Lung (tissue), 11 donors: ENCODE measurements at regions not wholly inside any gene's neighbourhood (a gene's known extent, or its start where the extent isn't known, plus 50 kb on each side); places are given as distances from the start of the nearest gene placed in this dataset.

Source experiments
- ATAC-seq: fragments of 200-7000 bp; cut with Tn5 transposase; one replicate; pipeline ENCODE4 v1.9.1; 2020; ENCODE audit warnings: moderate number of reproducible peaks; ENCODE audit not compliant: insufficient read depth, low FRiP score
- DNase-seq, 3 donors: peaks; one replicate each; pipeline ENCODE4 v3.0.0-alpha.2; 2013 to 2017
- H3K27ac ChIP-seq, 2 donors: one replicate each; pipeline ENCODE4 v1.5.1; 2013; ENCODE audit warnings: mild to moderate bottlenecking in 2 of 2, moderate library complexity in 2 of 2, control low read depth in 1 of 2, inconsistent platforms in 1 of 2, low read depth in 1 of 2, low read length in 1 of 2
- H3K27me3 ChIP-seq, 3 donors: one replicate each; pipeline ENCODE4 v1.5.1; 2013; ENCODE audit warnings: low read length in 2 of 3; ENCODE audit not compliant: control insufficient read depth in 3 of 3, insufficient read depth in 3 of 3
- H3K36me3 ChIP-seq, 4 donors: one replicate each; pipeline ENCODE4 v1.5.1; 2013; ENCODE audit warnings: low read length in 4 of 4, mild to moderate bottlenecking in 1 of 4, moderate library complexity in 1 of 4; ENCODE audit not compliant: control insufficient read depth in 4 of 4, insufficient read depth in 4 of 4
- H3K4me1 ChIP-seq, 5 donors: one replicate each; pipeline ENCODE4 v1.5.1; 2013; ENCODE audit warnings: low read length in 5 of 5, mild to moderate bottlenecking in 2 of 5, moderate library complexity in 1 of 5; ENCODE audit not compliant: control insufficient read depth in 5 of 5, insufficient read depth in 5 of 5
- H3K4me3 ChIP-seq: one replicate; pipeline ENCODE4 v1.5.1; 2013; ENCODE audit warnings: mild to moderate bottlenecking, control low read depth, moderate library complexity
- H3K9ac ChIP-seq, 2 donors: one replicate each; pipeline ENCODE4 v1.5.1; 2013; ENCODE audit warnings: low read length in 2 of 2, control low read depth in 1 of 2; ENCODE audit not compliant: insufficient read depth in 1 of 2
- H3K9me3 ChIP-seq, 4 donors: one replicate each; pipeline ENCODE4 v1.5.1; 2013; ENCODE audit warnings: low read length in 3 of 4, mild to moderate bottlenecking in 1 of 4, moderate library complexity in 1 of 4; ENCODE audit not compliant: control insufficient read depth in 4 of 4, insufficient read depth in 3 of 4
- CTCF ChIP-seq: IDR thresholded peaks from 2 replicates; pipeline ENCODE4 v1.5.1; 2012; ENCODE audit warnings: mild to moderate bottlenecking; ENCODE audit errors: control extremely low read depth, extremely low read depth
- WGBS, 2 donors: extraction: QIAGEN DNeasy Blood & Tissue Kit; methylation state at CpG; one replicate each; pipeline ENCODE4 v1.1.7; 2013; 5-methylcytosine and 5-hydroxymethylcytosine counted together
- donor health status: control.
- donor health status: control.
- donor health status: Bipolar disorder and iron deficiency.
- donor health status: healthy.
- donor health status: DM: yes; HTN: yes; CAD: no.

- Histone ChIP-seq H3K27me3 (no peaks in the 10 kb centered on the region), H3K4me3 (no peak overlapping the region), H3K36me3 (no peaks in the 10 kb centered on the region), H3K9ac (no peak overlapping the region), H3K4me1 (no peaks in the 10 kb centered on the region), H3K9me3 (peaks cover 0 to 8% (median 4%) of the 10 kb centered on the region in 4 donors), H3K27ac (no peak overlapping the region)
- no peak for DNase-seq
- no peak for TF ChIP-seq CTCF
- 91 to 93% methylated on average over 10 of the region's 10 CpGs for WGBS, 2 donors
- ATAC-seq: no peak
These were observed 650.8 kb downstream of the MCTP2 start for GRCh38 chr15:94882071-94882712.

- H3K27me3 ChIP-seq: no peaks in the 10 kb centered on the region
- DNase-seq (peak in 1 of 3 donors; percentile 31), ATAC-seq (no peak)
- no peak for TF ChIP-seq CTCF
- peaks cover 0 to 3% (median 0%) of the 10 kb centered on the region in 5 donors for H3K4me1 ChIP-seq
- no peak overlapping the region for H3K9ac ChIP-seq
- no peak overlapping the region for H3K27ac ChIP-seq
- peaks cover 0 to 8% (median 3%) of the 10 kb centered on the region in 4 donors for H3K9me3 ChIP-seq
- no peak overlapping the region for H3K4me3 ChIP-seq
- H3K36me3 ChIP-seq: no peaks in the 10 kb centered on the region
These were observed 656.0 kb downstream of the MCTP2 start for GRCh38 chr15:94887391-94887790.

- Histone ChIP-seq H3K4me3 (no peak overlapping the region), H3K27ac (no peak overlapping the region), H3K9me3 (peaks cover 0 to 5% (median under 1%) of the 10 kb centered on the region in 4 donors), H3K36me3 (no peaks in the 10 kb centered on the region), H3K9ac (no peak overlapping the region), H3K4me1 (peaks cover 0 to 5% (median 0%) of the 10 kb centered on the region in 5 donors), H3K27me3 (no peaks in the 10 kb centered on the region)
- no peak for DNase-seq
- ATAC-seq: no peak
- 89 to 93% methylated on average over 5 of the region's 5 CpGs for WGBS, 2 donors
- TF ChIP-seq CTCF: no peak
These were observed 657.8 kb downstream of the MCTP2 start for GRCh38 chr15:94889153-94889552.

GRCh38 chr15:94893091-94893490 lies 661.7 kb downstream of the MCTP2 start:
- peaks cover 0 to 3% (median 0%) of the 10 kb centered on the region in 4 donors for H3K9me3 ChIP-seq
- H3K4me1 ChIP-seq: peaks cover 0 to 4% (median 0%) of the 10 kb centered on the region in 5 donors
- H3K4me3 ChIP-seq: no peak overlapping the region
- no peak for TF ChIP-seq CTCF
- no peak overlapping the region for H3K27ac ChIP-seq
- no peaks in the 10 kb centered on the region for H3K27me3 ChIP-seq
- DNase-seq (peak in 2 of 3 donors; percentile 14 to 41), ATAC-seq (no peak)
- H3K36me3 ChIP-seq: no peaks in the 10 kb centered on the region
- no peak overlapping the region for H3K9ac ChIP-seq
